ENCODE measurements at regions not wholly inside any gene's neighbourhood (a gene's known extent, or its start where the extent isn't known, plus 50 kb on each side); places are given as distances from the start of the nearest gene placed in this dataset.
"Not testable (repeated sequence)": the region's sequence is repeated elsewhere in the genome, so short reads cannot be mapped to it uniquely, and the experiment has no call there.

DNA sequence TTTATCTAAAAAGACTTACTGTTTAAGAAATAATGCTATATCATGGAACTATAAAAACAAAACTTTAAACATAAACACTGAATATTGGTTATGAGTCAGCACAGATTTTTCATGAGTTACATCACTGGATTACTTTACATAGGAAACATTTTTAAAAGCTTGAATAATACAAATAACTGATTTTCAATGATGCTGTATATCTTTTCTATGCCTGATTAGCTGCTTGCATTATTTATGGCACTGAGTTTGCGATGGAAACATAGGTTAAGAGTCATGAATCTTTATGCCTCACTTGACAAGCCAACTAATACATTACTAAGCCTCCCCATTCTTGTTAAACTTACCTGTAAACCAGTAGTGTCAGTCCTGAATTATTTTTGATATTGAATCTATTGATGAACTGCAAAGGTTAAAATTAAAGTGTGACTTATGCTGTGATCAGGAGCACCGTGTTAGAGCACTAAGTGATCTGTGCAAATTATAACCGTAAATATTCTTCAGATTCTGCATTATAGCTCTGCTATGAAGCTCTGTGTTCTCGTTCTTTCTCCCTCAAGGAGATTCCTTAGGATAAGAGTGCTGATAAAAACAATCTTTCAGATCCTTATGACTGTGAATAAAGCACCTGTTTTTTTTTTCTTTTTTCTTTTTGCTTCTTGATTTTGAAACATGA is 437.3 kb upstream of the BCHE start:
- Mint-ChIP-seq H3K27me3 (ENCODE audit: unreplicated experiment) (no peaks in the 10 kb centered on the region), H3K9me3 (ENCODE audit: unreplicated experiment) (no peaks in the 10 kb centered on the region), H3K4me1 (ENCODE audit: unreplicated experiment) (no peaks in the 10 kb centered on the region), H3K4me3 (ENCODE audit: unreplicated experiment) (no peak overlapping the region), H3K27ac (ENCODE audit: unreplicated experiment) (no peak overlapping the region), H3K36me3 (ENCODE audit: low read depth, unreplicated experiment) (no peaks in the 10 kb centered on the region)
- TF ChIP-seq, protein P1, sequence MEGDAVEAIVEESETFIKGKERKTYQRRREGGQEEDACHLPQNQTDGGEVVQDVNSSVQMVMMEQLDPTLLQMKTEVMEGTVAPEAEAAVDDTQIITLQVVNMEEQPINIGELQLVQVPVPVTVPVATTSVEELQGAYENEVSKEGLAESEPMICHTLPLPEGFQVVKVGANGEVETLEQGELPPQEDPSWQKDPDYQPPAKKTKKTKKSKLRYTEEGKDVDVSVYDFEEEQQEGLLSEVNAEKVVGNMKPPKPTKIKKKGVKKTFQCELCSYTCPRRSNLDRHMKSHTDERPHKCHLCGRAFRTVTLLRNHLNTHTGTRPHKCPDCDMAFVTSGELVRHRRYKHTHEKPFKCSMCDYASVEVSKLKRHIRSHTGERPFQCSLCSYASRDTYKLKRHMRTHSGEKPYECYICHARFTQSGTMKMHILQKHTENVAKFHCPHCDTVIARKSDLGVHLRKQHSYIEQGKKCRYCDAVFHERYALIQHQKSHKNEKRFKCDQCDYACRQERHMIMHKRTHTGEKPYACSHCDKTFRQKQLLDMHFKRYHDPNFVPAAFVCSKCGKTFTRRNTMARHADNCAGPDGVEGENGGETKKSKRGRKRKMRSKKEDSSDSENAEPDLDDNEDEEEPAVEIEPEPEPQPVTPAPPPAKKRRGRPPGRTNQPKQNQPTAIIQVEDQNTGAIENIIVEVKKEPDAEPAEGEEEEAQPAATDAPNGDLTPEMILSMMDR (IDR thresholded peaks at IDR 0.05; ENCODE audit: unreplicated experiment): no peak
- no peak for DNase-seq (ENCODE audit: low spot score)

DNA sequence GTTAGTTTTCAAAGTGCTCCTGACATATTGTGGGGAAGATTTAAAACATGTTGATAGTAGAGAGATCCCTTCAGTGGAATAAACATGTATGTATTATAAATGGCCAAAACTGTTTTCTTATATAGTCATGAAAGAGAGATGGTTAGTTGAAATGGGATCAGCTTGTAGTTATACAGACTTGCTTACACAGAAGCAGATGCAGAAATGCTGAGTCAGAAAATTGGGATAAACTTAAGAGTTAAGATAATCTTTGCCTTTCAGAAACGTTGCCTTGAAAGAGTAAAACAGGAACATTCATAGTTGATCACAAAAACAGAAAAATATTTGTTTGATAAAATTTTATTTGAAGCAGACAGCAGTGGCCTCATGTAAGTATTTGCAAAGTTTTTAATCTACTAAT is 433.2 kb upstream of the BCHE start:
- no peaks in the 10 kb centered on the region for H3K9me3 Mint-ChIP-seq (ENCODE audit: unreplicated experiment)
- H3K36me3 Mint-ChIP-seq (ENCODE audit: low read depth, unreplicated experiment): no peaks in the 10 kb centered on the region
- H3K4me3 Mint-ChIP-seq (ENCODE audit: unreplicated experiment): no peak overlapping the region
- TF ChIP-seq, protein P1 (IDR thresholded peaks at IDR 0.05; ENCODE audit: unreplicated experiment): no peak
- no peak for DNase-seq (ENCODE audit: low spot score)
- no peaks in the 10 kb centered on the region for H3K27me3 Mint-ChIP-seq (ENCODE audit: unreplicated experiment)
- no peak overlapping the region for H3K27ac Mint-ChIP-seq (ENCODE audit: unreplicated experiment)
- no peaks in the 10 kb centered on the region for H3K4me1 Mint-ChIP-seq (ENCODE audit: unreplicated experiment)

DNA sequence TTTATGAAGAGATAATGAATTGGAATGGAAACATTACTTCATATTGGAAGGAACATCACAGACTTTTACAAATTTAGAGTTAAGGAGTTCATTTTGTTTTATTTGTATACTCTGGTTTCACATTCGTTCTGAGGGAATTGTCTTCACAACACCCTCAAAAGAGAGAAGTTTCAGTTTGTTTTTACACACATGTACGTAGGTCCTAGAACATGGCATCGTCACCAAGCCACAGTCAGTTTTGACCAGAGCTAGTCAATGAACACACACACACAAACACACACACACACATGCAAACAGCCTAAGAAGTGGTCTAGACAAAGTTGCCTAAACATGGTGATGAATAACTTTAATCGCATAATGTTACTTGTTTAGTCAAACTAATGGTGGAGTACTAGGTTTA is 427.9 kb upstream of the BCHE start:
- Mint-ChIP-seq H3K4me1 (ENCODE audit: unreplicated experiment) (no peaks in the 10 kb centered on the region), H3K36me3 (ENCODE audit: low read depth, unreplicated experiment) (no peaks in the 10 kb centered on the region)
- TF ChIP-seq, protein P1 (IDR thresholded peaks at IDR 0.05; ENCODE audit: unreplicated experiment): no peak

DNA sequence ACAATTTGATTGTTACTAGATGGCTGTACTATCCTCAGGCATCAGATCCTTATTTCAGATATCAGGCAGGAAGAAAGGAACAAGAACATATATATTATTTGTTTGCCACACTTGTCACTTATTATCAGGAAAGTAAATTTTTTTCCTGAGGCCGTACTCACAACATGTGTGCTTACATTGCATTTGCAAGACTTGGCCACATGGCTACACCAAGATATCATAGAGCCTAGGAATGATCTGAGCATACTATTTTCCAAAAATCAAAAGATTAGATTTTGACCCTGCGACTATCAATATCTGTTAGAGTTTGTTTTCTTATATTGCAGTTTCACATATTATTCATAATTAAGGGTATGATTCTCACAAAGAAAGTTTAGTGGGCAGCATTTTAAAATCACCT is 426.2 kb upstream of the BCHE start:
- Mint-ChIP-seq H3K27ac (ENCODE audit: unreplicated experiment) (no peak overlapping the region), H3K27me3 (ENCODE audit: unreplicated experiment) (no peaks in the 10 kb centered on the region), H3K4me1 (ENCODE audit: unreplicated experiment) (no peaks in the 10 kb centered on the region), H3K9me3 (ENCODE audit: unreplicated experiment) (no peaks in the 10 kb centered on the region), H3K36me3 (ENCODE audit: low read depth, unreplicated experiment) (no peaks in the 10 kb centered on the region), H3K4me3 (ENCODE audit: unreplicated experiment) (no peak overlapping the region)
- no peak for DNase-seq (ENCODE audit: low spot score)
- TF ChIP-seq, protein P1 (IDR thresholded peaks at IDR 0.05; ENCODE audit: unreplicated experiment): no peak

More for the DNA sequence above, 427.9 kb upstream of the BCHE start:
- H3K9me3 Mint-ChIP-seq (ENCODE audit: unreplicated experiment): no peaks in the 10 kb centered on the region
- DNase-seq (ENCODE audit: low spot score): no peak
- H3K27ac Mint-ChIP-seq (ENCODE audit: unreplicated experiment): no peak overlapping the region
- no peaks in the 10 kb centered on the region for H3K27me3 Mint-ChIP-seq (ENCODE audit: unreplicated experiment)
- no peak overlapping the region for H3K4me3 Mint-ChIP-seq (ENCODE audit: unreplicated experiment)

- not testable (repeated sequence) for H3K27me3 Mint-ChIP-seq (ENCODE audit: unreplicated experiment); H3K36me3 Mint-ChIP-seq (ENCODE audit: low read depth, unreplicated experiment); DNase-seq (ENCODE audit: low spot score); H3K4me1 Mint-ChIP-seq (ENCODE audit: unreplicated experiment); H3K4me3 Mint-ChIP-seq (ENCODE audit: unreplicated experiment); H3K27ac Mint-ChIP-seq (ENCODE audit: unreplicated experiment); H3K9me3 Mint-ChIP-seq (ENCODE audit: unreplicated experiment)
These were observed 421.1 kb upstream of the BCHE start for GRCh38 chr3:166258293-166258850.

Data from endothelial cell (in vitro differentiated cells).